SK-N-MC (cell line): ENCODE measurements at regions not wholly inside any gene's neighbourhood (a gene's known extent, or its start where the extent isn't known, plus 50 kb on each side); places are given as distances from the start of the nearest gene placed in this dataset.

Source experiments
- EZH2 ChIP-seq: fragments of 200-600 bp; sonication (generic); IDR thresholded peaks from one replicate; pipeline ENCODE4 v1.6.1; 2017; ENCODE audit warnings: antibody characterized with exemption
- FOXP2 ChIP-seq: optimal IDR thresholded peaks from 2 replicates; pipeline ENCODE3; 2011; ENCODE audit warnings: mild to moderate bottlenecking, moderate library complexity; ENCODE audit not compliant: insufficient read depth; ENCODE audit errors: extremely low read length, control extremely low read depth
- POLR2AphosphoS5 ChIP-seq: IDR thresholded peaks from 2 replicates; pipeline ENCODE4 v1.6.1; 2012; ENCODE audit warnings: mild to moderate bottlenecking, low read depth, low read length, borderline replicate concordance

GRCh38 chr2:142718576-142719155 is 158.8 kb upstream of the KYNU start:
- TF ChIP-seq EZH2 = no peak
- no peak for TF ChIP-seq FOXP2
- TF ChIP-seq POLR2AphosphoS5 = no peak
